H1 (cell line): ENCODE measurements at regions not wholly inside any gene's neighbourhood (a gene's known extent, or its start where the extent isn't known, plus 50 kb on each side); places are given as distances from the start of the nearest gene placed in this dataset.

Source experiments
- TF ChIP-seq, protein P1 (sequence below): fragments of 300-600 bp; sonication (generic); IDR thresholded peaks from 2 replicates; pipeline ENCODE4 v1.7.1; 2012; ENCODE audit warnings: low read length, moderate library complexity, mild to moderate bottlenecking, inconsistent platforms; ENCODE audit not compliant: insufficient replicate concordance

DNA sequence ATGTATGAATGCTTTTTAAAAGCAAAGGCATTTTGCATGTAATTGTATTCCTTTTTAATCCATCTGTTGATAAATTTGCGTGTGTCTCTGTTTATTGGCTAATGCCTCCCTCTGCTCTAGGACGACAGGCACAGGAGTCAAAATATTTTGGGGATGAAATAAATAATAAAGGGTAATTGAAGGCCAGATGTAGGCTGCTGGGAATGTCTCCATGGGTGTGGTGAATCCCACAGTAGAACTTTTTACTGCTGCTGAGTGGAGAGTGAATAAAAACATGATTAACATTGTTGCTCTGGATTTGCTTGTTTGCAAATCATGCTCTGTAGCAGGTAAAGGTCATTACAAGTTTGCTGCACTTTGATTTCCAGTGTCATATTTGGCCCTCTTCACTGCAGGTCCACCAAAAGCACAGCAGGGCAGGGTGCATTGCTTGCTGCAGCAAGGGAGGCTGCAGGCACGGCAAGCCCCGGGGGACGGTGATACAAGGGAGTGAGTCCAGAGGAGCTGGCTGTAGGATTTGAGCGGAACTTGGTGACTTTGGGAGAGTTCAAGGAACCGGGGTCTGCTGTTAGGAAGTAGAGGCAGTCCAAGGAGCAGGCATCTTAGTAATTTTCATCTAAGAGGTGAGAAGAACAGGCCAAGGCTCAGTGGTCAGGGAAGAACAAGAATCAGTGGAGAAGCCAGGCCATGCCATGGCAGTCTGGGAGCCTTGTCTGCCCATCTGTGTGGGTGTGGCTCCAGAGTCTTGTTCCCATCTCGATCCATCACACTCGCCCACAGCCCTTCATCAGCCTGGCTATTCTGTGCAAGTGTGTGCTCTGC is 201.5 kb upstream of the RAB6C start (continued):
- TF ChIP-seq, protein P1, sequence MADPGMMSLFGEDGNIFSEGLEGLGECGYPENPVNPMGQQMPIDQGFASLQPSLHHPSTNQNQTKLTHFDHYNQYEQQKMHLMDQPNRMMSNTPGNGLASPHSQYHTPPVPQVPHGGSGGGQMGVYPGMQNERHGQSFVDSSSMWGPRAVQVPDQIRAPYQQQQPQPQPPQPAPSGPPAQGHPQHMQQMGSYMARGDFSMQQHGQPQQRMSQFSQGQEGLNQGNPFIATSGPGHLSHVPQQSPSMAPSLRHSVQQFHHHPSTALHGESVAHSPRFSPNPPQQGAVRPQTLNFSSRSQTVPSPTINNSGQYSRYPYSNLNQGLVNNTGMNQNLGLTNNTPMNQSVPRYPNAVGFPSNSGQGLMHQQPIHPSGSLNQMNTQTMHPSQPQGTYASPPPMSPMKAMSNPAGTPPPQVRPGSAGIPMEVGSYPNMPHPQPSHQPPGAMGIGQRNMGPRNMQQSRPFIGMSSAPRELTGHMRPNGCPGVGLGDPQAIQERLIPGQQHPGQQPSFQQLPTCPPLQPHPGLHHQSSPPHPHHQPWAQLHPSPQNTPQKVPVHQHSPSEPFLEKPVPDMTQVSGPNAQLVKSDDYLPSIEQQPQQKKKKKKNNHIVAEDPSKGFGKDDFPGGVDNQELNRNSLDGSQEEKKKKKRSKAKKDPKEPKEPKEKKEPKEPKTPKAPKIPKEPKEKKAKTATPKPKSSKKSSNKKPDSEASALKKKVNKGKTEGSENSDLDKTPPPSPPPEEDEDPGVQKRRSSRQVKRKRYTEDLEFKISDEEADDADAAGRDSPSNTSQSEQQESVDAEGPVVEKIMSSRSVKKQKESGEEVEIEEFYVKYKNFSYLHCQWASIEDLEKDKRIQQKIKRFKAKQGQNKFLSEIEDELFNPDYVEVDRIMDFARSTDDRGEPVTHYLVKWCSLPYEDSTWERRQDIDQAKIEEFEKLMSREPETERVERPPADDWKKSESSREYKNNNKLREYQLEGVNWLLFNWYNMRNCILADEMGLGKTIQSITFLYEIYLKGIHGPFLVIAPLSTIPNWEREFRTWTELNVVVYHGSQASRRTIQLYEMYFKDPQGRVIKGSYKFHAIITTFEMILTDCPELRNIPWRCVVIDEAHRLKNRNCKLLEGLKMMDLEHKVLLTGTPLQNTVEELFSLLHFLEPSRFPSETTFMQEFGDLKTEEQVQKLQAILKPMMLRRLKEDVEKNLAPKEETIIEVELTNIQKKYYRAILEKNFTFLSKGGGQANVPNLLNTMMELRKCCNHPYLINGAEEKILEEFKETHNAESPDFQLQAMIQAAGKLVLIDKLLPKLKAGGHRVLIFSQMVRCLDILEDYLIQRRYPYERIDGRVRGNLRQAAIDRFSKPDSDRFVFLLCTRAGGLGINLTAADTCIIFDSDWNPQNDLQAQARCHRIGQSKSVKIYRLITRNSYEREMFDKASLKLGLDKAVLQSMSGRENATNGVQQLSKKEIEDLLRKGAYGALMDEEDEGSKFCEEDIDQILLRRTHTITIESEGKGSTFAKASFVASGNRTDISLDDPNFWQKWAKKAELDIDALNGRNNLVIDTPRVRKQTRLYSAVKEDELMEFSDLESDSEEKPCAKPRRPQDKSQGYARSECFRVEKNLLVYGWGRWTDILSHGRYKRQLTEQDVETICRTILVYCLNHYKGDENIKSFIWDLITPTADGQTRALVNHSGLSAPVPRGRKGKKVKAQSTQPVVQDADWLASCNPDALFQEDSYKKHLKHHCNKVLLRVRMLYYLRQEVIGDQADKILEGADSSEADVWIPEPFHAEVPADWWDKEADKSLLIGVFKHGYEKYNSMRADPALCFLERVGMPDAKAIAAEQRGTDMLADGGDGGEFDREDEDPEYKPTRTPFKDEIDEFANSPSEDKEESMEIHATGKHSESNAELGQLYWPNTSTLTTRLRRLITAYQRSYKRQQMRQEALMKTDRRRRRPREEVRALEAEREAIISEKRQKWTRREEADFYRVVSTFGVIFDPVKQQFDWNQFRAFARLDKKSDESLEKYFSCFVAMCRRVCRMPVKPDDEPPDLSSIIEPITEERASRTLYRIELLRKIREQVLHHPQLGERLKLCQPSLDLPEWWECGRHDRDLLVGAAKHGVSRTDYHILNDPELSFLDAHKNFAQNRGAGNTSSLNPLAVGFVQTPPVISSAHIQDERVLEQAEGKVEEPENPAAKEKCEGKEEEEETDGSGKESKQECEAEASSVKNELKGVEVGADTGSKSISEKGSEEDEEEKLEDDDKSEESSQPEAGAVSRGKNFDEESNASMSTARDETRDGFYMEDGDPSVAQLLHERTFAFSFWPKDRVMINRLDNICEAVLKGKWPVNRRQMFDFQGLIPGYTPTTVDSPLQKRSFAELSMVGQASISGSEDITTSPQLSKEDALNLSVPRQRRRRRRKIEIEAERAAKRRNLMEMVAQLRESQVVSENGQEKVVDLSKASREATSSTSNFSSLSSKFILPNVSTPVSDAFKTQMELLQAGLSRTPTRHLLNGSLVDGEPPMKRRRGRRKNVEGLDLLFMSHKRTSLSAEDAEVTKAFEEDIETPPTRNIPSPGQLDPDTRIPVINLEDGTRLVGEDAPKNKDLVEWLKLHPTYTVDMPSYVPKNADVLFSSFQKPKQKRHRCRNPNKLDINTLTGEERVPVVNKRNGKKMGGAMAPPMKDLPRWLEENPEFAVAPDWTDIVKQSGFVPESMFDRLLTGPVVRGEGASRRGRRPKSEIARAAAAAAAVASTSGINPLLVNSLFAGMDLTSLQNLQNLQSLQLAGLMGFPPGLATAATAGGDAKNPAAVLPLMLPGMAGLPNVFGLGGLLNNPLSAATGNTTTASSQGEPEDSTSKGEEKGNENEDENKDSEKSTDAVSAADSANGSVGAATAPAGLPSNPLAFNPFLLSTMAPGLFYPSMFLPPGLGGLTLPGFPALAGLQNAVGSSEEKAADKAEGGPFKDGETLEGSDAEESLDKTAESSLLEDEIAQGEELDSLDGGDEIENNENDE: no peak
